HEK293 (cell line): ENCODE measurements at regions not wholly inside any gene's neighbourhood (a gene's known extent, or its start where the extent isn't known, plus 50 kb on each side); places are given as distances from the start of the nearest gene placed in this dataset.

Source experiments
- KLF16 ChIP-seq: fragments of 450-650 bp; formaldehyde crosslinking; IDR thresholded peaks from 2 replicates; pipeline ENCODE4 v1.5.1; 2017; ENCODE audit warnings: missing biosample characterization, missing genetic modification characterization
- REST ChIP-seq: fragments of 450-650 bp; formaldehyde crosslinking; IDR thresholded peaks from 2 replicates; pipeline ENCODE4 v1.5.1; 2016; ENCODE audit warnings: missing biosample characterization, missing genetic modification characterization
- ZNF24 ChIP-seq: fragments of 450-650 bp; formaldehyde crosslinking; IDR thresholded peaks from 2 replicates; pipeline ENCODE4 v1.5.1; 2016; ENCODE audit warnings: missing biosample characterization, missing genetic modification characterization
- ZNF548 ChIP-seq: fragments of 450-650 bp; formaldehyde crosslinking; IDR thresholded peaks from 2 replicates; pipeline ENCODE4 v1.5.1; 2016; ENCODE audit warnings: missing biosample characterization, missing genetic modification characterization
- TF ChIP-seq, protein P1 (sequence below): fragments of 450-650 bp; formaldehyde crosslinking; IDR thresholded peaks from 2 replicates; pipeline ENCODE4 v1.5.1; 2017; ENCODE audit warnings: missing biosample characterization, missing genetic modification characterization

DNA sequence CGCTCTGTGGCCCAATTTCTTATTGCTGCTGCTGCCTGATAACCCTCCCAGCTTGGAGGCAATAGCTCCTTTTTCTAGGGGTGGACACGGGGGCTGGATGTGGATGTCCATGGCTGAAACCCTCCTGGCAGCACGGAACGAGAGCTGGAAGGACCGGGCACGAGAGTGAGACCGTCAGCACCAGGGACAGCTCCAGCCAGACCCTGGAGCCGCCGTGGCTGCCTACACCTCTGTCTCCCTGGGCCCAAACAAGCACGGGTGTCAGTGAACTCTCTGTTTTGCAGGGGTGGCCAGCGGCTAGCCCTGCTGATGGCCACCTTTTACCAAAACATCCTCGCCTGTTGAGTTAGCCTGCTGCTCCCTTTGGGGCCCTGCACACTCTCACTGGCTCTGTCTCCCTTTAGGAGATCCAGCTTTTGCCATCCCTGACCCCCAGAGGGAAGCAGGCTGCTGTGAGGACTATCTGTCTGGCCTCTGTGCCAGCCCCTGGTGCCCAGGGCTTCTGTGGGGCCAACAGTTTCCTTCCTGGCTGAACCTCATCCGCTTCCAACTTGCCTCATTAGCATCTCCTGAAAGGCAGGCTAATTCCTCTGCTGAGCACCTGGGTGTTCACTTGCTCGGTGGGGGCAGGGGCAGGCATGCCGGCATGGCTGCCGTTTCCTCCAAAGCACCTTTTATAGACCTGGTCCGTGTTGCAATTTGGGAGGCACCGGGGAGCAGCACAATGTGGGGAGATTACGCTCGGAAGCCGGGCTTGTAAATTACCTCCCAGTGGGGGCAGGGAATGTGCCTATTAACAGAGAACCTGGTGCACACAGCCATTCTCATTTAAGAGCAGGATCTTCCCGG, 118.1 kb downstream of the ENGASE start:
- TF ChIP-seq ZNF548 (tag by site-specific recombination) (no peak), REST (peak; percentile 98), ZNF24 (tag by site-specific recombination) (no peak), KLF16 (no peak)
- TF ChIP-seq, protein P1, sequence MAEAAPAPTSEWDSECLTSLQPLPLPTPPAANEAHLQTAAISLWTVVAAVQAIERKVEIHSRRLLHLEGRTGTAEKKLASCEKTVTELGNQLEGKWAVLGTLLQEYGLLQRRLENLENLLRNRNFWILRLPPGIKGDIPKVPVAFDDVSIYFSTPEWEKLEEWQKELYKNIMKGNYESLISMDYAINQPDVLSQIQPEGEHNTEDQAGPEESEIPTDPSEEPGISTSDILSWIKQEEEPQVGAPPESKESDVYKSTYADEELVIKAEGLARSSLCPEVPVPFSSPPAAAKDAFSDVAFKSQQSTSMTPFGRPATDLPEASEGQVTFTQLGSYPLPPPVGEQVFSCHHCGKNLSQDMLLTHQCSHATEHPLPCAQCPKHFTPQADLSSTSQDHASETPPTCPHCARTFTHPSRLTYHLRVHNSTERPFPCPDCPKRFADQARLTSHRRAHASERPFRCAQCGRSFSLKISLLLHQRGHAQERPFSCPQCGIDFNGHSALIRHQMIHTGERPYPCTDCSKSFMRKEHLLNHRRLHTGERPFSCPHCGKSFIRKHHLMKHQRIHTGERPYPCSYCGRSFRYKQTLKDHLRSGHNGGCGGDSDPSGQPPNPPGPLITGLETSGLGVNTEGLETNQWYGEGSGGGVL (tag by site-specific recombination) = no peak
